Fibroblast of lung (primary cell): ENCODE measurements at regions not wholly inside any gene's neighbourhood (a gene's known extent, or its start where the extent isn't known, plus 50 kb on each side); places are given as distances from the start of the nearest gene placed in this dataset.

Experiments used
- EZH2 ChIP-seq: IDR thresholded peaks from 2 replicates; pipeline ENCODE4 v1.5.1; 2012; ENCODE audit warnings: low read length, control low read depth, mild to moderate bottlenecking; ENCODE audit errors: missing control alignments
- TF ChIP-seq, protein P1 (sequence below), 2 donors: IDR thresholded peaks in 1 of 2; conservative IDR thresholded peaks in 1 of 2; 1 replicate in 1 of 2; 2 replicates in 1 of 2; pipeline ENCODE4 v1.5.1; 2011 to 2012; ENCODE audit warnings: low read length in 2 of 2, control low read depth in 1 of 2, inconsistent platforms in 1 of 2, low read depth in 1 of 2, mild to moderate bottlenecking in 1 of 2

DNA sequence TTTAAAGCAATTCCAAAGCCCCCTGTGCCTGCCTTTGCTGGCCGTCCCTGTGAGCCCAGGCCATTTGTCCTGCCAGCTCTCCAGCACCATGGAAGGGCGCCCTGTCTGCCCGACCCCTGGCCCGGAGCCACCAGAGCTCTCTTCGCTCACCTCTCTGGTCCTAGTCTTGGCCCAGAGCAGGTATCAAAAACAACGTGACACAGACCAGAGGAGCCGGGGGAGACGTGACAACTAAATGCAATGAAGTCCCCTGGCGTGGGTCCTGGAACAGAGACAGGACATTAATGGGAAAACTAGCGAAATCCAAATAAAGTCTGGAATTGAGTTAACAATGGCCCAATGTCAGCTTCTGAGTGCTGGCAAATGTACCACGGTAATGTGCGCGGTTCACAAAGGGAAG lies 83.2 kb upstream of the DIO3 start:
- TF ChIP-seq, protein P1, sequence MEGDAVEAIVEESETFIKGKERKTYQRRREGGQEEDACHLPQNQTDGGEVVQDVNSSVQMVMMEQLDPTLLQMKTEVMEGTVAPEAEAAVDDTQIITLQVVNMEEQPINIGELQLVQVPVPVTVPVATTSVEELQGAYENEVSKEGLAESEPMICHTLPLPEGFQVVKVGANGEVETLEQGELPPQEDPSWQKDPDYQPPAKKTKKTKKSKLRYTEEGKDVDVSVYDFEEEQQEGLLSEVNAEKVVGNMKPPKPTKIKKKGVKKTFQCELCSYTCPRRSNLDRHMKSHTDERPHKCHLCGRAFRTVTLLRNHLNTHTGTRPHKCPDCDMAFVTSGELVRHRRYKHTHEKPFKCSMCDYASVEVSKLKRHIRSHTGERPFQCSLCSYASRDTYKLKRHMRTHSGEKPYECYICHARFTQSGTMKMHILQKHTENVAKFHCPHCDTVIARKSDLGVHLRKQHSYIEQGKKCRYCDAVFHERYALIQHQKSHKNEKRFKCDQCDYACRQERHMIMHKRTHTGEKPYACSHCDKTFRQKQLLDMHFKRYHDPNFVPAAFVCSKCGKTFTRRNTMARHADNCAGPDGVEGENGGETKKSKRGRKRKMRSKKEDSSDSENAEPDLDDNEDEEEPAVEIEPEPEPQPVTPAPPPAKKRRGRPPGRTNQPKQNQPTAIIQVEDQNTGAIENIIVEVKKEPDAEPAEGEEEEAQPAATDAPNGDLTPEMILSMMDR (conservative IDR thresholded peaks at IDR 0.05 in 1 of 2, IDR thresholded peaks at IDR 0.05 in 1 of 2; ENCODE audit: low read depth in 1 of 2, low read length in 2 of 2) = no peak
- TF ChIP-seq EZH2 = no peak
